IMR-90 (cell line): ENCODE measurements at regions not wholly inside any gene's neighbourhood (a gene's known extent, or its start where the extent isn't known, plus 50 kb on each side); places are given as distances from the start of the nearest gene placed in this dataset.

ENCODE experiments used
- ATAC-seq: fragments of 200-7000 bp; cut with Tn5 transposase; 2 replicates; pipeline ENCODE4 v1.9.1; 2020; ENCODE audit warnings: low read depth, mild to moderate bottlenecking, moderate library complexity
- BruUV-seq: library from RNA; stranded (reverse); fragments of 400-500 nt; replicated peaks from 2 replicates; lab custom pipeline; 2021; lab: Mats Ljungman, UMichigan
- CTCF ChIA-PET: fragments of 300-600 bp; formaldehyde crosslinking; extraction: SDS; loops from one replicate; lab custom pipeline; 2021; ENCODE audit warnings: antibody characterized with exemption; lab: Yijun Ruan, JAX
- POLR2A ChIA-PET: fragments of 300-600 bp; sonication (Branson Sonifier 250); formaldehyde crosslinking; loops from one replicate; lab custom pipeline; 2022; ENCODE audit warnings: antibody characterized with exemption; ENCODE audit not compliant: unreplicated experiment; lab: Charles Lee
- DNase-seq: peaks from one replicate; pipeline ENCODE4 v3.0.0; 2013
- H2AFZ ChIP-seq: replicated peaks from 2 replicates; pipeline ENCODE3; 2013; ENCODE audit warnings: low read length, mild to moderate bottlenecking; ENCODE audit not compliant: poor library complexity
- H2AK5ac ChIP-seq: 2 replicates; pipeline ENCODE4 v1.6.1; 2013; ENCODE audit warnings: low read depth, low read length, inconsistent platforms
- H2AK9ac ChIP-seq: replicated peaks from 2 replicates; pipeline ENCODE3; 2013; ENCODE audit warnings: mild to moderate bottlenecking, low read depth, low read length, moderate library complexity; ENCODE audit not compliant: poor library complexity
- H2BK120ac ChIP-seq: 2 replicates; pipeline ENCODE4 v1.6.1; 2013; ENCODE audit warnings: low read depth, low read length, inconsistent platforms
- H2BK15ac ChIP-seq: 3 replicates; pipeline ENCODE4 v1.6.1; 2013; ENCODE audit warnings: low read depth, low read length, inconsistent platforms
- H2BK20ac ChIP-seq: 2 replicates; pipeline ENCODE4 v1.6.1; 2013; ENCODE audit warnings: low read depth, mild to moderate bottlenecking, inconsistent platforms, low read length, moderate library complexity
- H2BK5ac ChIP-seq: 2 replicates; pipeline ENCODE4 v1.6.1; 2013; ENCODE audit warnings: mild to moderate bottlenecking, low read depth, low read length, inconsistent platforms; ENCODE audit not compliant: poor library complexity, severe bottlenecking
- H3K14ac ChIP-seq: replicated peaks from 2 replicates; pipeline ENCODE4 v1.6.1; 2013; ENCODE audit warnings: low read depth, low read length, inconsistent platforms
- H3K18ac ChIP-seq: 2 replicates; pipeline ENCODE4 v1.6.1; 2013; ENCODE audit warnings: low read depth, low read length, control low read depth
- H3K23ac ChIP-seq: 2 replicates; pipeline ENCODE4 v1.6.1; 2013; ENCODE audit warnings: low read depth, low read length, inconsistent platforms
- H3K27ac ChIP-seq: 2 replicates; pipeline ENCODE4 v1.5.1; 2013; ENCODE audit warnings: mild to moderate bottlenecking, control low read depth, low read length; ENCODE audit not compliant: insufficient read depth
- H3K27me3 ChIP-seq: 2 replicates; pipeline ENCODE4 v1.6.1; 2013; ENCODE audit warnings: low read length; ENCODE audit not compliant: control insufficient read depth, insufficient read depth
- H3K36me3 ChIP-seq: 2 replicates; pipeline ENCODE4 v1.6.1; 2013; ENCODE audit warnings: low read length, mixed read lengths; ENCODE audit not compliant: control insufficient read depth, insufficient read depth
- H3K4ac ChIP-seq: 2 replicates; pipeline ENCODE4 v1.6.1; 2013; ENCODE audit warnings: low read depth, low read length, inconsistent platforms
- H3K4me1 ChIP-seq: 2 replicates; pipeline ENCODE4 v1.6.1; 2013; ENCODE audit warnings: low read length, mixed read lengths; ENCODE audit not compliant: control insufficient read depth, insufficient read depth
- H3K4me2 ChIP-seq: 2 replicates; pipeline ENCODE4 v1.6.1; 2013; ENCODE audit warnings: low read depth, mild to moderate bottlenecking, control low read depth, low read length, moderate library complexity
- H3K4me3 ChIP-seq: 2 replicates; pipeline ENCODE4 v1.5.1; 2013; ENCODE audit warnings: low read depth, mild to moderate bottlenecking, control low read depth, low read length, moderate library complexity; ENCODE audit not compliant: insufficient read depth
- H3K56ac ChIP-seq: 2 replicates; pipeline ENCODE4 v1.6.1; 2013; ENCODE audit warnings: low read length, inconsistent platforms; ENCODE audit not compliant: insufficient read depth; ENCODE audit errors: extremely low read depth
- H3K79me1 ChIP-seq, 2 experiments: 2 replicates each; pipeline ENCODE4 v1.6.1; 2013; ENCODE audit warnings: low read length in 2 of 2, inconsistent platforms in 1 of 2, low read depth in 1 of 2
- H3K9ac ChIP-seq: 2 replicates; pipeline ENCODE4 v1.6.1; 2013; ENCODE audit warnings: low read depth, low read length, control low read depth
- H3K9me1 ChIP-seq: 2 replicates; pipeline ENCODE4 v1.6.1; 2013; ENCODE audit warnings: low read length, inconsistent platforms; ENCODE audit not compliant: insufficient read depth
- H3K9me3 ChIP-seq: 2 replicates; pipeline ENCODE4 v1.6.1; 2013; ENCODE audit warnings: low read length; ENCODE audit not compliant: control insufficient read depth, insufficient read depth
- H4K20me1 ChIP-seq: 2 replicates; pipeline ENCODE4 v1.6.1; 2013; ENCODE audit warnings: low read length, inconsistent platforms; ENCODE audit not compliant: insufficient read depth
- H4K5ac ChIP-seq: 2 replicates; pipeline ENCODE4 v1.6.1; 2013; ENCODE audit warnings: mild to moderate bottlenecking, low read depth, low read length, control low read depth
- H4K8ac ChIP-seq, 2 experiments: 2 replicates each; pipeline ENCODE4 v1.6.1; 2013; ENCODE audit warnings: low read depth in 2 of 2, low read length in 2 of 2, control low read depth in 1 of 2, inconsistent platforms in 1 of 2
- H4K91ac ChIP-seq: 2 replicates; pipeline ENCODE4 v1.6.1; 2013; ENCODE audit warnings: low read depth, low read length, inconsistent platforms; ENCODE audit not compliant: insufficient read depth
- CEBPB ChIP-seq: IDR thresholded peaks from 2 replicates; pipeline ENCODE4 v1.6.1; 2012; ENCODE audit warnings: low read depth, low read length, improper control_type of control experiment
- MAFK ChIP-seq: IDR thresholded peaks from 2 replicates; pipeline ENCODE4 v1.6.1; 2012; ENCODE audit warnings: low read depth, low read length, improper control_type of control experiment
- NFE2L2 ChIP-seq: fragments of 150-350 bp; IDR thresholded peaks from 2 replicates; pipeline ENCODE4 v1.6.1; 2016; ENCODE audit warnings: low read depth, mild to moderate bottlenecking, low read length
- WGBS, 2 experiments: methylation state at CpG; one replicate each; pipeline versions ENCODE4 v1.1.5 to v1.1.7; 2013; ENCODE audit warnings: missing lambda C conversion rate in 2 of 2; ENCODE audit not compliant: insufficient read length in 1 of 2; ENCODE audit errors: extremely low coverage in 2 of 2; 5-methylcytosine and 5-hydroxymethylcytosine counted together
- dilution Hi-C: fragments of 300-500 bp; cut with HindIII; formaldehyde crosslinking; loops from one replicate; pipeline ENCODE4 v1.14.3; 2018; ENCODE audit warnings: low sequenced_read_pairs; ENCODE audit not compliant: unreplicated experiment
- in situ Hi-C: fragments of 300-500 bp; cut with MboI; formaldehyde crosslinking; loops from 3 replicates; pipeline ENCODE4 v1.14.3; 2019; ENCODE audit warnings: low sequenced_read_pairs, inconsistent platforms, mixed read lengths
- intact Hi-C: fragments of 100-400 bp; cut with micrococcal nuclease; formaldehyde crosslinking; loops from 2 replicates; pipeline ENCODE4 v1.10.0; 2022
- TF ChIP-seq, protein P1 (sequence below): fragments of 150-350 bp; IDR thresholded peaks from 2 replicates; pipeline ENCODE4 v1.6.1; 2017; ENCODE audit warnings: mild to moderate bottlenecking, antibody characterized with exemption, low read length, low read depth

- Histone ChIP-seq H4K5ac (no peak overlapping the region), H4K8ac (no peak overlapping the region), H2AK5ac (peak overlapping the region; percentile 62; the same call in 1 of the 2 replicates), H2BK5ac (no peak overlapping the region), H3K36me3 (0 out of 2 replicates have a peak, but pooled peaks cover 1% of the 10 kb centered on the region), H3K9ac (no peak overlapping the region), H2BK20ac (no peak overlapping the region), H3K23ac (no peak overlapping the region), H2AK9ac (no peak overlapping the region), H3K4me2 (no peak overlapping the region), H4K20me1 (peaks cover 4% of the 10 kb centered on the region; the same call in 1 of the 2 replicates), H3K27ac (no peak overlapping the region), H3K79me1 (peaks cover 5 to 24% of the 10 kb centered on the region in 2 experiments), H3K4me3 (no peak overlapping the region), H3K56ac (no peak overlapping the region), H4K91ac (no peak overlapping the region), H3K9me1 (peaks cover 8% of the 10 kb centered on the region), H3K4ac (no peak overlapping the region), H2BK120ac (no peak overlapping the region), H3K9me3 (no peaks in the 10 kb centered on the region), H3K14ac (no peak overlapping the region), H3K4me1 (peaks cover 2% of the 10 kb centered on the region), H3K18ac (no peak overlapping the region), H2BK15ac (no peak overlapping the region), H2AFZ (no peak overlapping the region), H3K27me3 (no peaks in the 10 kb centered on the region)
- intact Hi-C loops = no loop called here
- no peak for TF ChIP-seq NFE2L2
- no peak for TF ChIP-seq CEBPB
- TF ChIP-seq MAFK = no peak
- TF ChIP-seq, protein P1, sequence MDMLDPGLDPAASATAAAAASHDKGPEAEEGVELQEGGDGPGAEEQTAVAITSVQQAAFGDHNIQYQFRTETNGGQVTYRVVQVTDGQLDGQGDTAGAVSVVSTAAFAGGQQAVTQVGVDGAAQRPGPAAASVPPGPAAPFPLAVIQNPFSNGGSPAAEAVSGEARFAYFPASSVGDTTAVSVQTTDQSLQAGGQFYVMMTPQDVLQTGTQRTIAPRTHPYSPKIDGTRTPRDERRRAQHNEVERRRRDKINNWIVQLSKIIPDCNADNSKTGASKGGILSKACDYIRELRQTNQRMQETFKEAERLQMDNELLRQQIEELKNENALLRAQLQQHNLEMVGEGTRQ = no peak
- in situ Hi-C loops = no loop called here
- ChIA-PET POLR2A (interaction anchor here (0.5 kb wide), 1 partner anchor 45 kb away, joined by 6 read pairs; no protein-coding TSS in a partner anchor), CTCF (no interaction called here)
- no TSS peak for BruUV-seq
- WGBS, 2 experiments = no CpG with 5 or more reads among the region's 4 CpGs
- ATAC-seq (no peak), DNase-seq (no peak)
- dilution Hi-C loops = no loop called here
These were observed 57.4 kb upstream of the FOXN3 start for GRCh38 chr14:89474464-89474863.
